GM18870 (cell line): ENCODE measurements at regions not wholly inside any gene's neighbourhood (a gene's known extent, or its start where the extent isn't known, plus 50 kb on each side); places are given as distances from the start of the nearest gene placed in this dataset.

Source experiments
- ATAC-seq: cut with Tn5 transposase; IDR thresholded peaks from one replicate; pipeline ENCODE4 v1.9.1; 2021; ENCODE audit warnings: moderate library complexity; ENCODE audit not compliant: unreplicated experiment

DNA sequence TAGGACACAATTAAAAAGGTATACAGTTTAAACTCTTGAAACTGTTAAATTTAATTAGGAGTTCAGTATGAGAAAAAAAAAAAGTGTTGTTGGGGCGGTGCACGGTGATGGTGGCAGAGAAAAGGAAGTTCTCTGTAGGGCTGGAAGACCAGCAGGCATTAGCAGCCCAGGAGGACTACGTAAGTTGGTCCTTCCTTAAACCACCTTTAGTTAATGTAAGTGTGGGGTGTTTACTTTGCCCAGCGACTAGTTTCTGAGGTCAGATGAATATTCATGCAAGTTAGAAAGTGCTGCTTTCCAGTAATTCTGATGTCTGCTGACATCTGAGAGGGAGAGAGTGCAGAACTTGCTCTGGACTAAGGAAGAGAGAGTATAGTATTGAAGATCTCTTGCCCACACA is 54.9 kb downstream of the NKX2-1 start:
- no peak for ATAC-seq

DNA sequence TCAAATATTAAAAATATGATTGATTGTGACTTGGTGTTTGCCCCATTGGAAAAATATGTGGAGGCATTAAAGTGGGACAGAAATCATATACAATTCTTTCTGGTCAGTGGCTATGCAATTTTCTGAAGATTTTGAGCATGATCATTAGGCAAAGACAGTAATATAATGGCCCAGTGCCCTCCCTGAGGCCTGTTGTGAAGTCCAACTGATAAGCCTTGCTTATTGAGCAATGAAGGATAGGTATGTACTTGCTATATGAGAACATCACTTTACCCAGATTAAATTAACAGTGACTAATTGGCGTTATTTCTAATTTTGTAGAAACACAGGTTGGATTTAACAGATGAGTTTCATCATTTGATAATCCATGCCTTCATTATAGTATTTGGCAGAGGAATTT is 57.1 kb downstream of the NKX2-1 start:
- no peak for ATAC-seq

DNA sequence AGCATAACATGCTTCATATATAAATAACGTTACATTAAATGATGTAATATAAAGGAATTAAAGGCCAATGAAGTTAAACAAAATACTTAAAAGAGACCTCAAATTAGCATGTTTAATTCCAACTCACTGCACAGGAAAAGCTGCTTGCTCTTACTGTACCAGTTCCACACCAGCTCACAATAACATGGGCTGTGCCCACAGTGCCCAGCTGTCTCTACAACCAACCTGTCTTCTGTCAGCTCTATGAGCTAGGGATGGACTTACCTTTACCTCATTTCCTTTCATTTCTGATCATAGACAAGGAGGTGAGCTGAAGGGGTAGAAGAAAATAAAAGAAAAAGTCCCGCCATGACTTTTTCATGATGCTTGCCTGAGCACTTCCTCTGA is 64.8 kb downstream of the NKX2-1 start:
- no peak for ATAC-seq

DNA sequence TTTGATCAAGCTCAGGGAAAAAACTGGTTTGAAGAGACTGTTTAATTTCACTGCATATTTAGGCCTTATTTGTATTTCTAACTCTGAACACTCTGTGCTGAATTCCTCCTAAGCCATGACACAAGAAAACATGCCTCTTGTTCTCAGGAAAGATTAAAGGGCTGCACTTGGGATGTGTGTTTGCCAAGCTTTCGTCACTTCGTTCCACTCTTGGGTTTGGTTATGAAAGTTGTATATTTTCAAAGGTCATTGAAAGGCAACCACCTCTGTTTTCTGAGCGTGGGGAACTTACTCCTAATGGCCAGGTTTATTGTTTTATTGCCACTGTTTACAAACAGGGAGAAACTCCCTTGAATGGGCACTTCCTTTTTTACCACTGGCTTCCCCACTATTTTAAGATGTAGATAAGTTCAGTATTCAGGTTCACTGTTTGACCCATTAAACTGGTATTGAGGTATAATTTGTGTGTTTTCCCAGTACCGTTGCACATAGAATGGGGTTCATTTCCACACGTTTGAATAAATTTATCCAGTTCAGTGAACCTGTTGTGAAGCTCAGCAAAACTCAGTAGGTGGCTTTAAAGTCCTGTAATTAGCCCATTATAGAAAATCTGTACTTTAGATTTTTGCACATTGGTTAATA is 65.3 kb downstream of the NKX2-1 start:
- no peak for ATAC-seq

DNA sequence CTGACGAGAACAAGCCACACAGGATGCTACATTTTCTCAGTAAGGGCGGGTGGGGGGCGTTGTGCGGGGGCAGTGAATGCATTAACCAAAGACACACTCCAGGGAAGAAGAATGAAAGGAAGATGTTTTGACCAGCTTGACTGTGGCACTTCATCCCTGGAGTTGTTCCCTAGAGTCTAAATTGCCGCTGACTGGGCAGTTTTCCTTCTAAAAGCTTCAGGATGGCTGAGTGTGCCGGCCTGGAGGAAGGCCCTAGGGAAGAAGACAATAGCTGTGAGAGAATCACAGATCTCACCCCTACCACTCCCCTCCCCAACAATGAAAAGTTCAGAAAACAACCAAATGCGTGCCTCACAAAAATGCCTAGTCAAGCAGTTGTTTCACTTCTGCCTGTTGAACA is 67.2 kb downstream of the NKX2-1 start:
- ATAC-seq, result no peak

DNA sequence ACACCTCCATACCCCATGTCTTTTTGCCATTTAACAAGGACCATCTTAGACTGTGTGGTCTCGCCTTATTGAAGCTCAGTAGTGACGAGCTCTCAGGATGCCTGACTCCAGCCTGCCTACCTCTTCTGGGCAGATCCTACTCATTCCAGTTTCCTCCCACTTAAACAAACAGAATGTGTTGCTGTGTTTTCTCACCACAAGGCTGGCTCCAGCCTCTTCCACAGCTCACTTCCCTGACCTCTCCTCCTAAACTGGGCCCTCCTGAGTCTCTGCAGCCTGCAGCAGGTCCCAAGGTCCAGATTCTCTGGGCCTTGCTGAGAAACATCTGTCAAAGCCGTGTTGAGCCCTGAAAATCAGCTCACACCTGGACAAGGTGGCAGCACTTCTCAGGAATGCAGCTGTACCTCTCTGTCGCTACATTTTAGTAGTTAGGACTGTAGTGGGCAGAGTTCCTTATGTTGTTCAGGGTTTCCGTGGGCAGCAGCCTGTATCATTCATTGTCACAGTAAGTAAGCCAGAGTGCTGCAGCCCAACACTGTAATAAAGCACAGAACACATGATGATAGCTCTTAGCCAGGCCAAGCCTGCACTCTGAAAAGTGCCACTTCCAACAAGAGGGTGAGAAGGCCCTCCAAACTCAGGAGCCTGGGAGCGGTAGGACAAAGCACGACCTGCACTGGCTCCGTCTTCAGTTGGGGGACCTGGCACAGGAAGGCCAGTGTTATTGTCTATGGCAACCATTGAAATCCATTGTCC is 68.5 kb downstream of the NKX2-1 start:
- ATAC-seq, result no peak

DNA sequence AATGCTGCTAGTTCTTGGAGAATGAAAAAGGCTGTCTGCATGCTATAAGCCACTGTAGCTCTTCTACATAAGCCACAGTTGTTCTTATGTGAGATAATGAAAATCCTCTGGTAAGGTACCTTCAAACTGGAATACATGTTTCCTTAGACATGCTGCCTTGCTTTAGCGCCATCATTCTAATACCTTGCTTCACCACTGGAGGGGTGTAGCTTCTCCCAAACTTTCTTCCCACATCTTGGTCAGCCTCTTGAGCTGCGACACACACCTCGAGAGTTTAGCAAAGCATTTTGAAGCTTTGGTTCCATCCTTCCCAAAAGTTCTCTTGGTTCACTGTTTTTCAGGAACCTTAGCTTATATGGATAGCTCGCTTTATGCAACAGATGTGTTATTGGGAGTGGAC is 69.5 kb downstream of the NKX2-1 start:
- ATAC-seq, result no peak

DNA sequence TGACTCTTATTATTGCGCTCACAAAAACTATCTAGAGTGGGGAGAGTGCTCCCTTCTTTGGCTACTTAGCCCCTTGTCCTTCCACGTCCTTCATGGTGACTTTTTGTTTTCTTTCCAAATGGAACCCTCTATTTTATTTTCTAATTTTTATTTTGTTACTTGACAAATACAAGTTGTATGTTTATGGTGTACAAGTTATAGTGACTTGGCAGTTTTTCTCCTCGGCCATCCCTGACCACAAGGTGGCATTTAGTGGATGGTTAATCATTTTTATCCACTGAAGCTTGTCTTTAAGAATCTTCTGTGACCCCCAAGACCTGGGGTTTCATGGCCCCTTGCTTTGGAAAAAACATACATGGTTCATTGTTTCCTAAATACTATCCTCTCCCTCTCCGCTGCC is 70.1 kb downstream of the NKX2-1 start:
- no peak for ATAC-seq

DNA sequence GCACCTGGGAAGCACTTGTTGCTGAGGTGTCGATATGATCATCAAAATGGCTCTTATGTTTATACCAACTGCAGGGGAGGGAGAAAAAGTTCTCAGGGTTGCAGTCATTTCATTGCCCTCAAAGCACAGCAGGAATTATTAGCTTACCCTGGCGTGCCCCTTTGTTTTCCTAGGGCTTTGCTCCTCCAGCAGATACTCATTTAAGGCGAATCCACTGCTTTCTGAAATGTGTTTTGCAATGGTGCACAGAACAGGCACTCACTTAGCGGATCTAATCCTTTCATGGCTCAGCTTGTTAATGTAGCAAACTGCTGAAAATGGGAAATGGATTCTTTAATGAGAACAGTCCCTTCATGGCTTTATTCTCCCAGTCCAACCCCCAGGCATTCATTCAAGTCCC is 76.7 kb downstream of the NKX2-1 start:
- ATAC-seq, result no peak

DNA sequence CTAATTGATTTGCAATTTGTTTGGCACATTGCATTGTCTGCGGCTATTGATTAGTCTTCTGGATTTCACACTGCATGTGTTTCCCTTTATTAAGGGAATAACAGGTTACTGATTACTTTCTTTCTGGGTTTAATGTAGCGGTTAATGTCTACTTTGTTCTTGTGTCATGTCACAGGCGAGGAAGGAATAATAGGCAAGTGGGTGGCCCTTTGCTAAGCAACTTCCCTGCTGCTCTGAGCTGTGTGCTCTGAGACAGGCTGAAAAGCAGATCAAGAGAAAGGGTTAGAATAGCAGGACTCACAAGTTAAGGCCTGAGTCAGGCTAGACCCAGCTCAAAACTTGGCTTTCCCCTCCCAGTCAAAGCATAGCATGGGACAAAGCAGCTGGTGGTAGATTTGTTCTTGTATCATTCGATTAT is 77.2 kb downstream of the NKX2-1 start:
- ATAC-seq, result no peak

DNA sequence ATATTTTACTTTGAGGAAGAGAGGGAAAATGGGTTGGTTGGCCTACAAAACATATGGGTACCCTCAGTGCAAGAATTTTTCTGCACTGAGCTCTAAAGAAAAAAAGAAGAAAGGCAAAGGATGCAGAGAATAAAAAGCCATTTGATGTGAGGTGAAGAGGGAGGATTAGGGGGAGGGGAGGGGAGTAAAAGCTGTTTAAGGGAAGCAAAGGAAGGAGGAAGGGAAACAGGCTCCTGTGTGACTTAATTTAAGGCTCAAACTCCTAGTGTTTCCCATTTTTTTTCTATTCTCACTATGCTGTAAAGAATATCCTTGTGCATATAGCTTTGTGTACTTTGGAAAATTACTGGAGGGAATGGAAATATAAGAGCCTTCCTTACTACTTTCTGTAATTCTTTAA is 78.7 kb downstream of the NKX2-1 start:
- no peak for ATAC-seq

DNA sequence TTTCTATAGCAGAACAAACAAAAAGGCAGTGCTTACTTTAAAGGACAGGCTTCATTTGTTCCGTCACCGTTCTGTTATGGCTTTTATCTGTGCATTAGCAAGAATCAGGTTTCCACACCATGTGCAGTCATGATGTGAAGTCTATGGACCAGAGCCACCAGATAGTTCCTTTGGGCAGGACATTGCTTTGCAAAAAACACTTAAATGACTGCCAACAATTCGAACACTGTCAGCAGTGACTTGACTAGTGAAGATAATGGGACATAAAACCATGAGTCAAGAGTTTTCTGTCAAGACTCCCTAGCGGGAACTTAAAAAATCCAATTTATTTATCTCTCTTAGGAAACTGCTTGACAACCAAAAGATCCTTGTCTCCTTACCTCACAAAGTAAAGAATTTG is 80.3 kb downstream of the NKX2-1 start:
- ATAC-seq, result no peak

DNA sequence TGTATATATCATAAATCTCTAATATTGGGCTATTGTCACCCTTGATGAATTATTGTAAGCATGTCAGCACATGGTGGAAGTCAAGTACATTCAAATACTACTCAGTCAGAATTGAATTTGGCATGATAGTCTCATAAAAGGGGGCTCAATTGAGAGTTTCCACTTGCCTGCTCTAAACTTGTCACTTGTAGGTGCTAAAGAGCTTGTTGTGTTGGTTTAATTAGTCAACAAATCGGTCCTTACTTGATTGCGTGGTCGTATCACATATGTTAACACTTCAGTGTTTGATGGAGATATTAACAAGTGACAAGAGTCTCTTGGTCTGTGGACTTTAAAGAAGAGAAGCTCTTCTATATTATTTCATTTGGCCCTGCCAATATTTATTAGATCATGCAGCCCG is 81.1 kb downstream of the NKX2-1 start:
- no peak for ATAC-seq

DNA sequence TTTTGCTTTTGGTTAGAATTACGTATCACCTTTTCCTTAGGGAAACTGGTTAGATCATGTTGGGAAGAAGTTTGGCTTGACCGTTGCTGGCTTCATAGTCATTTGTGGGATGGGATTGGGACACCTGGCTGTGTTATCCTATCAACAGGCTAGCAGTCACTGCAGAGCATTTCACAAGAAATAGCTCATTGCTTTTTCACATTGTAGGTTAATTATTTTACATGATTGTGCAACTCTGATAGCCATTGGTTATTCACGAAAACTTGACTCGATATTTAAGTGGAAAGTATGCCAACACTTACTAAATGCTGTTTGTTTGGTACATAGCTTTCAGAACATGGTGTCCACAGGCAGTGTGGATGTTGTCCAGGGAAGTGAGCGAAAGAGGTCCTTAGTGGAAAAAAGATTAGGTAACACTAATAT is 89.4 kb downstream of the NKX2-1 start:
- ATAC-seq, result no peak

DNA sequence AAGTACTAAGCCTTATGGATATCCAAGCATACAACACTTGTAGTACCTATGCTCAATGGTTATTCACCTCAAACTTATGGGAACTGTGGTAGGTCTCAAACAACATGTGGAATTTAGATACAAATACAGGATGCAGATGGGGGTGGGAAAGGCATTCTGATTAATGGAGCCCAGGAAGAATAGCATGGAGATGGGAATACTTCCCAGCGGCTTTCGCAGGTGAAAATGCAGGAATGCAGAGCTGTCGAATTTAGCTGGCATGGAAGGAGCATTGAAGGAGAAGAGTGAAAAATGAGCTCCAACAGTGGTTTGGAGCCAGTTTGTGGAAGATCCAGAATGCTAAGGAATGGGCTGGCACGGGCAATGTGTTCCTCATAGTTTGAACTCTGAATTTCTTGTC is 89.9 kb downstream of the NKX2-1 start:
- ATAC-seq, result no peak

DNA sequence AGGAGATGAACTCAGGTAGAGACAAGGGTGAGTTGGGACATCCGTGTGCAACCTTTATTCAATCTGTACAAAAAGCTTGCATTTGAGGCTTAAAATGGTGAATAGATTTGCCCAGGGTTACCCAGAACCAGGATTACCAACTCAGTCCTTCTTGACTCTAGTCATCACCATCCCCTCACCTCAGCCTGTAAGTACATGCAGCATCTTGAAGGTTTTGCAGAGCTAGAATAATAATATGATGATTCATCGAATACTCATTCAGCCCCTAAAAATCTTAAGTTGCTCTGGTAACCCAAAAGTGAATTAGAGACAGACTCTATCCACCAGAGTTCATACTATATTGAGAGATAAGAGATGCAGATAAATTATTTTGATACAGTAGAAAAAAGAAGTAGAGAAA is 90.3 kb downstream of the NKX2-1 start:
- no peak for ATAC-seq

DNA sequence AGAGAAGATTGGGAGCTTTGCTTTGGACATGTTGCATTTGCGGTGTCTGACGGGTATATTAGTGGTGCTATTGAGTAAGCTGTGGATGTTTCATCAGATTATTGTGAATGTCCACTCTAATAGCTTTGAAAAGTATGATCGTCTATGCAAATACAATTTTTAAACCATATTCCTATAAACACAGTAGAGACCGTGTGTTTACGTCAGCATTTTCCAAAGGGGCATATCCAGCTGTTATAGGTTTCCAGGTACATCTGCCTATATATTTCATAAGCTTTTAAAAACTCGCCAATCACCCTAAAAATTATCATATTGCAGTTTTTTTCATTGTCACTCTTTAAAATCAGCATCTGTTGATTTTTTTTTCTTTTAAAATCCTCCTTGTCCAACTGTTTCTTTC is 91.7 kb downstream of the NKX2-1 start:
- no peak for ATAC-seq

DNA sequence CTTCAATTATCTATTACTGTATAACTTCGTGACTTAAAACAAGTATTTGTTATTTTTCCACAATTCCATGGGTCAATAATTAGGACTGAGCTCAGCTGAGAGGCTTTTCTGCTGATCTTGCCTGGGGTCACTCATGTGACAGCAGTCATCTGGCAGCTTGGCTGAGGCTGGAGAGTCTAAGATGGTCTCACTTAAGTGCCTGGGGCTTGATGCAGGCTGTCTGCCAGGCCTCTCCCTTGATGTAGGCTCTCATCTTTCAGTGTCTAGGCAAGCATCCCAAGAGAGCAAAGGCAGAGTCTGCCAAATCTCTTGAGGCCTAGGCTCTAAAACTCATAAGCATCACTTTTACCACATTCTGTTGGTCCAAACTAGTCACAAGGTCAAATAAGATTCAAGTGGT is 93.2 kb downstream of the NKX2-1 start:
- no peak for ATAC-seq

DNA sequence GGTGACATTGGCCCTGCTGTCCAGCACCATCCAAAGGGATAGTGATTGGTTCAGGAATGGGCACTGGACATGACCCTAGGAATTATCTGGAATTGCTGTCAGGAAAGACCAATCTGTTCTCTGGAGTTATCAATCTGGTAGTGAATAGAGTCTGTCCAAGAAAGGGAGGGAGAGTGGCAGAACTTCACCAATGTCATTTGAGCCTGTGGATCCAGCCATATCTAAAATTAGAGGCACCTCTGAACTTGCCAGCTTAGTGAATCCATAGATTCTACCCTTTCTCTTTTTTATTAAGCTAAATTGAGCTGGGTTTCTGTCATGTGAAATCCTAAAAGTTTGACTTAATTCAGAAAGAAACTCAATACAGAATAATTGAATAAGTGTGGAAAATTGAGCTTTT is 93.9 kb downstream of the NKX2-1 start:
- ATAC-seq, result no peak

DNA sequence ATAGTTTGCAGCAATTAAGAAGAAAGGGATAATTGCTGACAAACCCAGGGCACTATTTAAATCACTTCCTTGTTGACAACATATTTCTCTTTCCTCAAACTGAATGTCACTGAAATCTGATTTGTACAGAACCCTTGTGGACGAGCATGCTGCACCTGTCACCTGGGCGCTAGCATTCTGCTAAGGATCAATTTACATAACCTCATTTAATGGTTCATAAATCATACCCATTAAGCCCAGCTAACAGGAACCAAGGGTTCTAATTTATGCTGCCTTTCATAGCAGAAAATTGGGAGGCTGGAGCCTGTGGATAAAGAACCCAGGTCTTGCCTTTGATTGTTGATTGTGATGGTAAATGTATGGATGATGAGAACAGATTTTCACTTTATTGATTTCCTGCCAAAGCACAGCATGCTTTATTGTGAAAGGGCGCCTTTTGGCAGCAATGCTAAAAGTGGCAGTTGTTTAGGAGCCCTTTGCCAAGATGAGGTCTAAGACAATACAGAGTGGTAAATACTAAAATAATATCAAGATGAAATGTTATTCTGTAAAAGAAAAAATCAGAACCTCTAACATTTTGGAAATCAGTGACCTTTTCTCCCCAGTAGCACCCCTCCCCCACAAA is 95.4 kb downstream of the NKX2-1 start:
- ATAC-seq, result no peak

DNA sequence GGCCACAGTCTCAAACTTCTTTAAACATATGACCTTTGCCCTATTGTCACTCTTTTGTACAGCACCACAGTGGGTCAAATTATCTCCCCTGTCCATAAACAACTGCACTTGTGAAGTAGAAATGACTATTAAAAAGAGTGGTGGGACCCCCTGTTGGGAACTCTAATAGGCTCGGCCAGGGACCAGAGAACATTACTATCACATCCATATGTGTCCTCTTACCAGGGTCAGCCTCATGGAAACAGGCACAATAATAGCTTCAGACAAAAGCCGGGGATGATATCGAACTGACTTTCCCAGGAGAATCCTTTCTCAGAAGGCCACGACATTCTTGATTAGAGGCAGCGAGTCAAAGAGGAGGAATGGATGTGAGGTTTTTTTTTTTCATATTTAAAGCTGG is 96.6 kb downstream of the NKX2-1 start:
- ATAC-seq, result no peak

DNA sequence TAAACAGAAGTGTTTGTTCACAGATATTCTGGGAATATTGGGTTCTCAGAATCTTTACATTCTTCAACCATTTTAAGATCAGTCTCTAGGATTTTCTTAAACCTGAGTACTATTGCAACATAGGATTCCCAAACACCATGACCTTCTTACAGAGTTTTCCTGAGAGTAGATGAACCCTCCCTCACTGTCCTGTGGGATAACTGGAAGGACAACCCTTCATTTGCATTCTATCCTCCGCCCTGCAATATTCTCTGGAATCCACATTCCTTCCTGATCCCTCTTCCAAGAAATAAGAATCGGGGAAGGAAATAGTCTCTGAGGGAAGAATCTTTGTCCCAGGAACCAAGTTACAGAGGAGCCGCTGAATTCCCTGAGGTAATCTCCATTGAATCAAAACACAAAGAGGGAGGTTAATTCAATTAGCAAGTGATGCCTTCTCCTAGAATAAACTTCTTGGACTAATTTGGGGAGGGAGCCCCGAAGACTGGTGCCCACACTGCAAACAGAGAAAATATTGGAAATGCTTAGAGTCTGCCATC is 99.8 kb upstream of the MBIP start:
- no peak for ATAC-seq
